ENCODE measurements at regions not wholly inside any gene's neighbourhood (a gene's known extent, or its start where the extent isn't known, plus 50 kb on each side); places are given as distances from the start of the nearest gene placed in this dataset.

DNA sequence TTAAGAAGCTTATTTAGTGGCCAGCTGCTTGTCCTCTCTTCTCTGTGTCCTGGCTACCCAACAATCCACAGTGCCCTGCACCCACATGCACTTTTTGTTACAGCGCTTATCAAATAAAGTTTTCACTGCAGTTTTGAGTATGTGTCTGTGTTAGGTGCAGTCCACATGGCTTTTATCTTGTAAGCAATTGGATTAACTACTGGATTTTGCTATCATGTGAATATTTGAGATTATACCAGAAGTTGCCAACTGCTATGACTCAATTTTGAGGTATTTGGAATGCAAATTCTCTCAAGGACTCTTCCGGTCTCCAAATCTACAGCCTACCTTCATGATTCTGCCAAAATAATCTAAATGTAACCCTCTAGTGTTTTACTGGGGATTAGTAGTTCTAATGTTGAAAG, 690.2 kb downstream of the NR2F1-AS1 start:
- Mint-ChIP-seq H3K9me3 (ENCODE audit: insufficient read depth) (no peaks in the 10 kb centered on the region), H3K27ac (no peak overlapping the region), H3K4me1 (no peaks in the 10 kb centered on the region), H3K4me3 (no peak overlapping the region), H3K27me3 (no peaks in the 10 kb centered on the region)
- Histone ChIP-seq H3K27ac (ENCODE audit: low read length in 2 of 2) (no peak overlapping the region), H2AFZ (ENCODE audit: insufficient read depth, low read depth, low read length, poor library complexity, severe bottlenecking) (no peak overlapping the region), H3K9ac (ENCODE audit: low read length) (no peak overlapping the region), H3K36me3 (replicated peaks in 1 of 2; ENCODE audit: control extremely low read depth in 1 of 2, control insufficient read depth in 1 of 2, extremely low read depth in 1 of 2, insufficient read depth in 2 of 2, low read length in 1 of 2) (no peaks in the 10 kb centered on the region), H4K20me1 (ENCODE audit: control insufficient read depth, insufficient read depth, low read length, poor library complexity, severe bottlenecking) (no peaks in the 10 kb centered on the region), H3K4me3 (ENCODE audit: control extremely low read depth in 1 of 5, extremely low read depth in 1 of 5, insufficient read depth in 1 of 5, low read depth in 2 of 5, low read length in 4 of 5) (no peak overlapping the region), H3K79me2 (ENCODE audit: control insufficient read depth, insufficient read depth, low read length) (no peaks in the 10 kb centered on the region), H3K4me1 (ENCODE audit: control insufficient read depth in 2 of 2, insufficient read depth in 2 of 2, low read length in 2 of 2) (no peaks in the 10 kb centered on the region), H3K9me3 (ENCODE audit: control extremely low read depth in 1 of 3, control insufficient read depth in 2 of 3, insufficient read depth in 1 of 3, low read length in 2 of 3) (peaks cover 0 to 2% (median 0%) of the 10 kb centered on the region in 3 donors), H3K4me2 (replicated peaks; ENCODE audit: low read depth, low read length, poor library complexity, severe bottlenecking) (no peak overlapping the region), H3K27me3 (replicated peaks in 1 of 4; ENCODE audit: control extremely low read depth in 1 of 4, control insufficient read depth in 3 of 4, insufficient read depth in 4 of 4, low read length in 3 of 4) (no peaks in the 10 kb centered on the region)
- TF ChIP-seq, protein P1, sequence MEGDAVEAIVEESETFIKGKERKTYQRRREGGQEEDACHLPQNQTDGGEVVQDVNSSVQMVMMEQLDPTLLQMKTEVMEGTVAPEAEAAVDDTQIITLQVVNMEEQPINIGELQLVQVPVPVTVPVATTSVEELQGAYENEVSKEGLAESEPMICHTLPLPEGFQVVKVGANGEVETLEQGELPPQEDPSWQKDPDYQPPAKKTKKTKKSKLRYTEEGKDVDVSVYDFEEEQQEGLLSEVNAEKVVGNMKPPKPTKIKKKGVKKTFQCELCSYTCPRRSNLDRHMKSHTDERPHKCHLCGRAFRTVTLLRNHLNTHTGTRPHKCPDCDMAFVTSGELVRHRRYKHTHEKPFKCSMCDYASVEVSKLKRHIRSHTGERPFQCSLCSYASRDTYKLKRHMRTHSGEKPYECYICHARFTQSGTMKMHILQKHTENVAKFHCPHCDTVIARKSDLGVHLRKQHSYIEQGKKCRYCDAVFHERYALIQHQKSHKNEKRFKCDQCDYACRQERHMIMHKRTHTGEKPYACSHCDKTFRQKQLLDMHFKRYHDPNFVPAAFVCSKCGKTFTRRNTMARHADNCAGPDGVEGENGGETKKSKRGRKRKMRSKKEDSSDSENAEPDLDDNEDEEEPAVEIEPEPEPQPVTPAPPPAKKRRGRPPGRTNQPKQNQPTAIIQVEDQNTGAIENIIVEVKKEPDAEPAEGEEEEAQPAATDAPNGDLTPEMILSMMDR (IDR thresholded peaks at IDR 0.05): no peak
- TF ChIP-seq EZH2 (IDR thresholded peaks at IDR 0.05; ENCODE audit: borderline replicate concordance, insufficient read depth, low read depth, low read length, poor library complexity, severe bottlenecking): no peak
- no peak for ATAC-seq (ENCODE audit: low read depth)
- CTCF ChIA-PET: no interaction called here
- intact Hi-C loops (cut with micrococcal nuclease): no loop called here
- WGBS (ENCODE audit: insufficient coverage): no CpG with 5 or more reads among the region's 2 CpGs
- DNase-seq: no peak
- POLR2A ChIA-PET: no interaction called here

DNA sequence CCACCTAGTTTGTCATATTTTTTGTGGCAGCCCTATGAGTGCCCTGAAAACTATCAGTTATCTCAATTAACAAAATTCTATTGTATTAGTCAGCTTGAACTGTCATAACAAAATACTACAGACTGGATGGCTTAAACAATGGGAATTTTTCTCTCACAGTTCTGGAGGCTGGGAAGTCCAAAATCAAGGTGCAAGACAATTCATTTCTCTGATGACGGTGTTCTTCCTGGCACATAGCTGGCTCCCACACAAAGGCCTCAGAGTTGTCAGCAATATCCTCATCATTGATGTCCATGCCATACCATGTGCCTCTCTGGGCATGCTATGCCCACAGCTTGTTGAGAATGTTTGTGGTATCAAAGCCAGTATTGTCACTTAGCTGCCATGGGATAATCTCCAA, 691.9 kb downstream of the NR2F1-AS1 start:
- H3K9me3 ChIP-seq (ENCODE audit: control extremely low read depth in 1 of 3, control insufficient read depth in 2 of 3, insufficient read depth in 1 of 3, low read length in 2 of 3): no peaks in the 10 kb centered on the region

More for the DNA sequence above, 691.9 kb downstream of the NR2F1-AS1 start:
- POLR2A ChIA-PET: no interaction called here
- no peaks in the 10 kb centered on the region for H3K27me3 Mint-ChIP-seq
- TF ChIP-seq, protein P1 (IDR thresholded peaks at IDR 0.05): no peak
- TF ChIP-seq EZH2 (IDR thresholded peaks at IDR 0.05; ENCODE audit: borderline replicate concordance, insufficient read depth, low read depth, low read length, poor library complexity, severe bottlenecking): no peak
- Histone ChIP-seq H2AFZ (ENCODE audit: insufficient read depth, low read depth, low read length, poor library complexity, severe bottlenecking) (no peak overlapping the region), H3K79me2 (ENCODE audit: control insufficient read depth, insufficient read depth, low read length) (no peaks in the 10 kb centered on the region), H3K27me3 (replicated peaks in 1 of 4; ENCODE audit: control extremely low read depth in 1 of 4, control insufficient read depth in 3 of 4, insufficient read depth in 4 of 4, low read length in 3 of 4) (no peaks in the 10 kb centered on the region), H3K36me3 (replicated peaks in 1 of 2; ENCODE audit: control extremely low read depth in 1 of 2, control insufficient read depth in 1 of 2, extremely low read depth in 1 of 2, insufficient read depth in 2 of 2, low read length in 1 of 2) (no peaks in the 10 kb centered on the region), H3K27ac (ENCODE audit: low read length in 2 of 2) (no peak overlapping the region), H3K4me2 (replicated peaks; ENCODE audit: low read depth, low read length, poor library complexity, severe bottlenecking) (no peak overlapping the region), H3K4me3 (ENCODE audit: control extremely low read depth in 1 of 5, extremely low read depth in 1 of 5, insufficient read depth in 1 of 5, low read depth in 2 of 5, low read length in 4 of 5) (no peak overlapping the region), H4K20me1 (ENCODE audit: control insufficient read depth, insufficient read depth, low read length, poor library complexity, severe bottlenecking) (no peaks in the 10 kb centered on the region), H3K9ac (ENCODE audit: low read length) (no peak overlapping the region), H3K4me1 (ENCODE audit: control insufficient read depth in 2 of 2, insufficient read depth in 2 of 2, low read length in 2 of 2) (no peaks in the 10 kb centered on the region)
- intact Hi-C loops (cut with micrococcal nuclease): no loop called here
- DNase-seq (no peak), ATAC-seq (ENCODE audit: low read depth) (no peak)
- H3K4me1 Mint-ChIP-seq: no peaks in the 10 kb centered on the region
- 100% methylated on average over 1 of the region's 1 CpG for WGBS (ENCODE audit: insufficient coverage)
- no peak overlapping the region for H3K4me3 Mint-ChIP-seq
- no peaks in the 10 kb centered on the region for H3K9me3 Mint-ChIP-seq (ENCODE audit: insufficient read depth)
- CTCF ChIA-PET: no interaction called here
- no peak overlapping the region for H3K27ac Mint-ChIP-seq

All from B cell (primary cell).